GM18519 (cell line): ENCODE measurements at regions not wholly inside any gene's neighbourhood (a gene's known extent, or its start where the extent isn't known, plus 50 kb on each side); places are given as distances from the start of the nearest gene placed in this dataset.
"Not testable (repeated sequence)": the region's sequence is repeated elsewhere in the genome, so short reads cannot be mapped to it uniquely, and the experiment has no call there.

Experiments
- ATAC-seq: cut with Tn5 transposase; IDR thresholded peaks from one replicate; pipeline ENCODE4 v1.9.1; 2021; ENCODE audit warnings: mild to moderate bottlenecking, moderate library complexity; ENCODE audit not compliant: unreplicated experiment, low FRiP score

GRCh38 chr21:35484851-35485250 is 435.7 kb upstream of the RUNX1 start:
- ATAC-seq: no peak

DNA sequence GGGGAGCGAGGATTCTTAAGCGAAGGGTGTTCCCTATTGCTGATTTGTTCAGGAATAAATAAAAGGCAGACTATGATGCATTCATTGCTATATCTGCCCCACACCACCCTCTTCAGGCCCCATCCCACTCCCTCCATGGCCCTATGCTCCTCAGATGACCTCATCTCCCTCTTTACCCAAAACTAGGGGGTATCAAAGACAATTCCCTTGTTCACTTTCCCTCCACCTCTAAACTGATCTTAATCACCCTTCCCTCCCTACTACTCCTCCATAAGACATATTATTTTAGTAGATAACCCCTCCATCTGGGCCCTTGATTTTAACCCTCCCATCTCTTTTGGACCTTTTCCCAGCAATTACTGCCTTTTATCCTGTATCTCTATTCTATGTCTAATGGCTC is 434.9 kb upstream of the RUNX1 start:
- ATAC-seq: no peak

DNA sequence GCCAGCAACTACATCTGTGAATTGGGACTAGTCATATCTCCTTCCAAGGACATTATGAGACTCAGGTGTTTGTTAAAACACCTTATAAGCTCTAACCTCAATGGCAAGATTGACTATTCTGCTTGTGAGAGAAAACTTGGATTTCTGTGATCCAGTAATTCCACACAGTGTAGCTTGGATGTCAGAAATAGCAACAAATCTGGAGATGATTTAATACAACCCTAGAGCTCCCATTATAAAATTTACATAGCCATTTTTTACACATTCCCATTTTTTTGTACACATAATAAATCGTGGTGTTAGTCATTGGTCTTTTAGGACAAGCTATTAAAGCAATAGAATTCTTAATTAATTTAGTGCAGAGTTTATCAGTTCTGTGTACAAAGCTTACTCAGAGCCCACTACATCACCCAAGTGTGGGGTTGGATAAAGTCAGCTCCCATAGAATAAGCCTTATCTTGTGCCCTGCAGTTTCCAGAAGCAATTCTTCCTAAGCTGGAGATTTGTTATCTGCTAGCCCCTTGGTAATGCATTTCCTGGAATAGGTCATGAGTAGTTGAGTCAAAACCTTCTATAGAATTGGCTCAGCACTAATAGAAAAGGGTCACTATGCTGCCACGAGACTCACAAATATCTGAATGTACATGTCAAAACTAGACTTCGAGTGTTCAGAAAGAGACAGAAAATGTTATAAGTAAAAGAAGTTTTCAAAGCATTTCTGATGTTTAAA is 434.0 kb upstream of the RUNX1 start:
- ATAC-seq: no peak

DNA sequence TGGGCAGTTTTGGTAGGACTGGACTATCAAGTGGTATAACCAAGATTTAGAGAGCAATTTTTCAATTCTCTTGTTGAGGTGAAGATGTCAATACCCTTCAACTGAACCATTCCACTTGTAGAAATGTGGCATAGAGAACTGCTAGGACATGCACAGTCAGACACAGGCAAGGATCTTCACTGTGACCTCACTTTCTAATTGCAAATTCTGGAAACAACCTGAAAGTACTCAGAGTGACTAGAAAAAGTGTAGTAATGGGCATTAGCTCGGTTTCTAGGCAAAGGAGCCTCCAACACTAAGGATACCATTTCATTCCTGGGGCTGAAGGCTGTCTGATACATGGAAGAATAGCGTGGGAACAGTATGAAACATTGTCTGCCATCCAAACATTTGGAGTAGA is 433.0 kb upstream of the RUNX1 start:
- no peak for ATAC-seq

DNA sequence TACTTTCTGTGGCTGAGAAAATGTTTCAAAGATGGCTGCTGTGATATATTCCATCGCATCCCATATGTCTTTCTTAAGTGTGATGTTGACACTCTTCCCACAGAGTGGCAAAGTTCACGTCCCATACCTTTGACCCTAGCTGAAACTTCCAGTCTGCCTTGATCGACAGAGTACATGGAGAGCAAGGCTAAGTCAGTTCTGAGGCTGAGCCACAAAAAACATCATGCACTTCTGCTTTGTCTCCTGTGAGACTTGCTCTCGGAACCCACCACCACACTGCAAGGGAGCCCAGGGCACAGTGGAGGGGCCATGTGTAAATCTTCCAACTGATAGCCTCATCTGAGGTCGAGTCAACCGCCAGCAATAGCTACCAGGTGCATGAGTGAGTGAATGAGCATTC is 431.9 kb upstream of the RUNX1 start:
- no peak for ATAC-seq

GRCh38 chr21:35479529-35479928 is 430.4 kb upstream of the RUNX1 start:
- no peak for ATAC-seq

DNA sequence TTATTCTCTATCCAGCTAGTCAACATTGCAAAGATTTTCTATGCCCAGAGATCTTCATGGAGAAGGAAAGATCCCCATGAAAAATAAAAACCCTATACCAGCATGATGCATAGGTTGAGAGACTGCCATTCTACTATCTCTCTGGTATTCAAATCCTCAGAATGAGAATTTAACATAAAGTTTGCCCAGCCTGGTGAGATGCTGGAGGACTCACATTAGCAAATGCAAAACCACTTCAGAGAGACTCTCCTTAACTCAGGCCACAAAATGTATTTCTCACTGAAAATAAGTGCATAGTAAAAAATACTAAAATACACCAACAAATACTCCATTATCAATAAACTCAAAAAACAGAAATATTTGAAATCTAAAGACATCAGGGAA is 430.0 kb upstream of the RUNX1 start:
- no peak for ATAC-seq

DNA sequence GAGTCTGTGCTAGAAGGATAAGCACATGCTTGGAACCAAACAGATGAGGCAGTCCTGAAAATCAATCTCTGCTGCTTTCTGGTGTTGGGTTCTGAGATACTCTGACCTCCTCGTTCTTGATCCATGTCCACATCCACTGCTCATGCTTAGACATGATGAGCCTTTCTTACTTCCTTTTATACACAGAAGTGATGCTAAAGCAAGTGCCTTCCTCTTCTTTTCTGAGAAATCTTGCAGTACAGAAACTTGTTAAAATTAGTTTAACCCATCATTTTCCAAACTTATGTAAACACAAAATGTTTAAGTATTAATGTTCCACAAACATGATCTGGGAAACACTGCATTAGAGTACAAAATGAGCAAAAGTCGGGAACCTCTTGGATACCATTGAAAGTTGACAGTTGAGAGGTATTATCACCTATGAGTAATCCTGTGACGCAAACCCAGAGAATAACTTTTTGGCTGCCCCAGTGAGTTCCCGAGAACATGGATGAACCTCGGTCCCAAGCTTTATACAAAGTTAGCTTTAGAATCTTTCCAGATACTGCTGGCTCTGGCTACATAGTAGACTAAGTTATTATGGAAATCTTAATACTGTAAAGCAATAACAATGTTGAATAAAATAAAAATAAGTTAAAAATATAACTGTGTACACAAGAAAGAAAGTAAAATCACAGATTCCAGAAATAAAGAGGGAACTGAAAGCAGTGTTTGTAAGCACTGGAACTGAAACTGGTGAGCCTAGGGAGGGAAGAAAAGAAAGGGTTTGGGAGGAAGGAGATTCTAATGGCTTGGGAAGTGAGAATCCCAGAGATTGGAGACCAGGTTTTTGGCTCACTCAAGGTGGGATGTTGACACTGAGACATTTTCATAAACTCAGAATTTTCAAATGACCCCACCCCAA is 429.3 kb upstream of the RUNX1 start:
- no peak for ATAC-seq

- no peak for ATAC-seq
These were observed 428.5 kb upstream of the RUNX1 start for GRCh38 chr21:35477622-35478021.

GRCh38 chr21:35476621-35477395 is 427.7 kb upstream of the RUNX1 start:
- no peak for ATAC-seq

- ATAC-seq: no peak
These were observed 426.7 kb upstream of the RUNX1 start for GRCh38 chr21:35475762-35476161.

- no peak for ATAC-seq
These were observed 425.9 kb upstream of the RUNX1 start for GRCh38 chr21:35475009-35475408.

DNA sequence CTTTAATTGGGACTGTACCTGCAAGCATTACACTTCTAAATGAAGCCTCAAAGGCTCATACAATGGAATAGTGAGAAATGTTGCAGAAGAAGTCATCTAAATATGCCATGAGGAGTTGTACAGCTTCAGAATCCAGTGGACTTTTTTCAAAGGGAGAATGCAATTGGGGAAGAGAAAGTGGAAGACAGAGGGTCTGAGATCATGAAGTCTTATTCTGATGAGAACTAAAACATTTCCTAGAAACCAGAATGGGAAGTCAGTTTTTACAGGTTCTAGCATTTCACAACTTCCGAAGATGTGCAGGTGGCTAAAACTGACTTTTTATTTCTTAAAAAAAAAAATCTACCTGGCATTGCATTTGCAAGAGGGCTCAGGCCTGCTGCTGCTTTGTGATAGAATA is 424.4 kb upstream of the RUNX1 start:
- ATAC-seq: no peak

DNA sequence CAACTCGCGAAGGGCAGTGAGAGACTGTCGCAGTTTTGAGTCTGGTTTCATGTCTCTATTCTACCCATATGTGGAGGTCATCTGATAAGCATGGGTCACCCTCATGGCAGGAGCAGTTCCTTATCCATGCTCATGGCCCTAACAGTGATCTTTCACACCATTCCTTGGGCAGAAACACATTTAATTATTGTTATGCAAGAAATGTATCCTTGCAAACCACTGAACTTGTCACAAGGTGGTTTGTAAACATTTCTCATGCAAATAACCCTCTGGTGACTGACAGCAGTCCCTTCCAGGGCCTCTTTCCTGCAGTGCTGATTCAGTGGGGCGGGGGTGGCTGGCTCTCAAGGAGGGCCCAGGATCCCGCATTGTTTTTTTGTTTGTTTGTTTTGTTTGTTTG is 421.4 kb upstream of the RUNX1 start:
- ATAC-seq: no peak

GRCh38 chr21:35469498-35469897 is 420.4 kb upstream of the RUNX1 start:
- ATAC-seq: no peak

GRCh38 chr21:35468991-35469390 is 419.9 kb upstream of the RUNX1 start:
- ATAC-seq: no peak

GRCh38 chr21:35467566-35467965 is 418.5 kb upstream of the RUNX1 start:
- no peak for ATAC-seq

DNA sequence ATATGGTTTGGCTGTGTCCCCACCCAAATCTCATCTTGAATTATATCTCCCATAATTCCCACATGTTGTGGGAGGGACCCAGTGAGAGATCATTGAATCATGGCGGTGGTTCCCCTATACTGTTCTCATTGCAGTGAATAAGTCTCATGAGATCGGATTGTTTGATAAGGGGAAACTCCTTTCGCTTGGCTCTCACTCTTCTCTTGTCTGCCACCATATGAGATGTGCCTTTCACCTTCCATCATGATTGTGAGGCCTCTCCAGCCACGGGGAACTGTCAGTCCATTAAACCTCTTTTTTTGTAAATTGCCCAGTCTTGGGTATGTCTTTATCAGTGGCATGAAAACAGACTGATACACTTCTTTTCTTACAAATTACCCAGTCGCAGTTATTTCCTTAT is 417.6 kb upstream of the RUNX1 start:
- ATAC-seq: not testable (repeated sequence)

DNA sequence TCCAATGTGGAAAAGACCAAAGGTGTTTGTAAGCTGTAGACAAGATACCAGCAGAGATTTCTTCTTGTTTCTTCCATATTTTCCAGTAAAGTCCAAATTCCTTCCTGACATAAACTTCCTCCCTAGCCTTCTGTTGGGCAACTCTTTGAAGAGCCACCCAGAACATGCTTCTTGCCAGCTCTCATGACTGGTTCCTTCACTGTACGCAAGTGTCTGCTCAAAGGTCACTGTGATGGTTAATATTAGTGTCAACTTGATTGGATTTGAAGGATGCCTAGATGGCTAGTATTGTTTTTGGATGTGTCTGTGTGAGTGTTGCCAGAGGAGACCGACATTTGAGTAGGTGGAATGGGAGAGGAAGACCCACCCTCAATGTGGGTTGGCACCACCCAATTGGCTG is 416.6 kb upstream of the RUNX1 start:
- ATAC-seq: no peak

DNA sequence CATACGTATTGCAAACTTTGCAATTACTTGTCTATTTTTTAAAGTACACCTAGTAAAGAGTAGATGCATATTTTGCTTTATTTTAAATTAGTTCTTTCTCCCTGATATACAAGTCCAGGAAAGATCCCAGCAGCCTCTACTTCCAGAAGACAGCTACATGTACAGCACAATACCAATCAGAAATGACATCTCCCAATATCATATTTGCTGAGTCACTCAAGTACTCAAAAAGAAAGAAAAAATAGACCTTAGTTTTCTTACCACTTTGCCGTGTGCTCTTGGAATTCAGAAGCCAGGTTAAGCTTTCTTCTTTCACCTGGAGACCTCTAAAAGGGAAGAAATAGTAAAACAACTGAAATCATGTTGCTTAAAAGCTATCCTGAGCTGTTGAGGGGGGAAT is 412.6 kb upstream of the RUNX1 start:
- no peak for ATAC-seq

DNA sequence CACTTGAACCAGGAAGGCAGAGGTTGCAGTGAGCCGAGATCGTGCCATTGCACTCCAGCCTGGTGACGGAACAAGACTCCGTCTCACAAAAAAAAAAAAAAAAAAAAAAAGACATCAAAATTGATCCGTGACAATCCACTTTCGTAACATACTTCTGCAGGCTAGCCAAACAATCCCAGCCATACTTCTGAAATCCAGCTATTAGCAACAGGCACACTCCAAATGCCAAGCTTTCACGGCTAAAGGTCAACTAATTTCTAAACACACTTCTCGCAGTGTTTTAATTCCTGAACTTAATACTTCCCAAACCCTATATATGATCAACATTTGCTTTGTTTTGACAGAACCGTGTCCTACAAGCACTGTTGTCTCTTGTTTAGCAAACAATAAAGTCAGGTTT is 411.3 kb upstream of the RUNX1 start:
- no peak for ATAC-seq
